ENCODE measurements at regions not wholly inside any gene's neighbourhood (a gene's known extent, or its start where the extent isn't known, plus 50 kb on each side); places are given as distances from the start of the nearest gene placed in this dataset.

DNA sequence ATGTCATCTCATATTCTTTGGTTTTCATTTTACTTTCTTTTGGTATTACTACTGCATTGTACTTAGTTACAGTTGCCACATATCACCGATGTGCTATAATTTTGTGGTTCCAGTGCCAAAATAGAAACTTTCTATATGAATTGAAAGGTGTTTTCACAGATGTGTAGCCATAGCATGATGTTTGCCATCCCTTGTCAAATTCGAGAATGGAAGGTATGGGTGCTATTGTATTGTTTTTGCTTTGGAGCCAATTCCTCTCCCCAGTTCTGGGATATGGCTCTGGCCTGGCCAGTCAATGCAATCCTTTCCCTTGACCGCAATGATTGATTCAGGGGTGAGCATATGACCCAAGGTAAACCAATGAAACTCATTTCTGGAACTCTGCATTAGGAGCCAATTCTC lies 86.2 kb upstream of the RPS6KA3 start:
- TF ChIP-seq, protein P1, sequence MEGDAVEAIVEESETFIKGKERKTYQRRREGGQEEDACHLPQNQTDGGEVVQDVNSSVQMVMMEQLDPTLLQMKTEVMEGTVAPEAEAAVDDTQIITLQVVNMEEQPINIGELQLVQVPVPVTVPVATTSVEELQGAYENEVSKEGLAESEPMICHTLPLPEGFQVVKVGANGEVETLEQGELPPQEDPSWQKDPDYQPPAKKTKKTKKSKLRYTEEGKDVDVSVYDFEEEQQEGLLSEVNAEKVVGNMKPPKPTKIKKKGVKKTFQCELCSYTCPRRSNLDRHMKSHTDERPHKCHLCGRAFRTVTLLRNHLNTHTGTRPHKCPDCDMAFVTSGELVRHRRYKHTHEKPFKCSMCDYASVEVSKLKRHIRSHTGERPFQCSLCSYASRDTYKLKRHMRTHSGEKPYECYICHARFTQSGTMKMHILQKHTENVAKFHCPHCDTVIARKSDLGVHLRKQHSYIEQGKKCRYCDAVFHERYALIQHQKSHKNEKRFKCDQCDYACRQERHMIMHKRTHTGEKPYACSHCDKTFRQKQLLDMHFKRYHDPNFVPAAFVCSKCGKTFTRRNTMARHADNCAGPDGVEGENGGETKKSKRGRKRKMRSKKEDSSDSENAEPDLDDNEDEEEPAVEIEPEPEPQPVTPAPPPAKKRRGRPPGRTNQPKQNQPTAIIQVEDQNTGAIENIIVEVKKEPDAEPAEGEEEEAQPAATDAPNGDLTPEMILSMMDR (conservative IDR thresholded peaks at IDR 0.05; ENCODE audit: low read length) = no peak
- no peak for TF ChIP-seq EZH2phosphoT487 (IDR thresholded peaks at IDR 0.05; ENCODE audit: borderline replicate concordance)
